ENCODE measurements at regions not wholly inside any gene's neighbourhood (a gene's known extent, or its start where the extent isn't known, plus 50 kb on each side); places are given as distances from the start of the nearest gene placed in this dataset.

DNA sequence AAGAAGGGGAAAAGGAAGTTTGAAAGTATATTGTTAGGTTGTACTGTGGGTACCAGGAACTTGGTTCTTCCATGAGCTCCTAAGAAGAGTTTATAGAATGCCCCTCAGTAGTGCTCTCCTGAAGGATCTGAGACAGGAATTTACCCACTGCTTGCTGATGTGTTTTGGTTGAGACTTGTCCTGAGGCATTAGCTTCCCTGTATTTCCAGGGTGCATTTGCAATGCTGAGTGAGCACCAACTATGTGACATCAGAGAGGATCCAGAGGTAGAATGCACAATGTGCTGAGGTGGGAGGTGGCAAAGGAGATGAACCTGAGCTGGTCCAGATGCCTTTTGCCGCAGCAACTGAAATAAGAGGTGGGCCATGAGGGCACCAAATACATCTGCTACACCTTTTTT is 64.3 kb upstream of the LRRC3B start:
- DNase-seq: no peak

DNA sequence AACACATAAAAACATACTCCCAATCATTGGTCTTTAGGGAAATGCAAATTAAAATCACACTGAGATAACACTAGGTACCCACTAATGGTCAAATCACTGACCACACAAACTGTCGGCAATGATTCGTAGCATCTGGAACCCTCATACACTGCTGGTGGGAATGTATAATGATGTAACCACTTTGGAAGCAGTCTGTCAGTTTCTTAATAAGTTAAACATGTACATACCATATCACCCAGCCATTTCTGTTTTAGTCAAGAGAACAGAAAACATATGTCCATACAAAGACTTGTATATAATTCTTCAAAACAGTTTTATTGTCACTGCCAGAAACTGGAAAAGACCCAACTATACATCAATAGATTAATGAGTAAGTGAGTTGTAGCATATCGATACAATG is 63.3 kb upstream of the LRRC3B start:
- DNase-seq: no peak

DNA sequence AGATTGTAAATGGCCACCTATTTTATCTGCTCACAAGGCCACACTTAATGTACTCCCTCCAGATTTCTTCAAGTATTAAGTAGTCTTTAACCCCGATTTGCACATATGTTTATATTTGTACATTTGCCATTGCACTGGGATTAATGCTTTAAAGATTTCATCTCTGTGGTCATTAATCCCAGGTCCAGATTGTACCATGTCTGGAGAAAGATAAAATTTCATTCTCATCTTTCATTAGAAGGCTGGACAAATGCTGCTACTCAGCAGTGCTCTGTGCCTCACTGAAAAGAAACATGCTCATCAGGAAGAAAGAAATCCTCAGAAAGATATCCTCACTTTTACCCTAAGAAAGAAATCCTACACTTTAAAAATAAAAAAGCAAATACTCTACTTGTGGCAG is 62.5 kb upstream of the LRRC3B start:
- DNase-seq: no peak

DNA sequence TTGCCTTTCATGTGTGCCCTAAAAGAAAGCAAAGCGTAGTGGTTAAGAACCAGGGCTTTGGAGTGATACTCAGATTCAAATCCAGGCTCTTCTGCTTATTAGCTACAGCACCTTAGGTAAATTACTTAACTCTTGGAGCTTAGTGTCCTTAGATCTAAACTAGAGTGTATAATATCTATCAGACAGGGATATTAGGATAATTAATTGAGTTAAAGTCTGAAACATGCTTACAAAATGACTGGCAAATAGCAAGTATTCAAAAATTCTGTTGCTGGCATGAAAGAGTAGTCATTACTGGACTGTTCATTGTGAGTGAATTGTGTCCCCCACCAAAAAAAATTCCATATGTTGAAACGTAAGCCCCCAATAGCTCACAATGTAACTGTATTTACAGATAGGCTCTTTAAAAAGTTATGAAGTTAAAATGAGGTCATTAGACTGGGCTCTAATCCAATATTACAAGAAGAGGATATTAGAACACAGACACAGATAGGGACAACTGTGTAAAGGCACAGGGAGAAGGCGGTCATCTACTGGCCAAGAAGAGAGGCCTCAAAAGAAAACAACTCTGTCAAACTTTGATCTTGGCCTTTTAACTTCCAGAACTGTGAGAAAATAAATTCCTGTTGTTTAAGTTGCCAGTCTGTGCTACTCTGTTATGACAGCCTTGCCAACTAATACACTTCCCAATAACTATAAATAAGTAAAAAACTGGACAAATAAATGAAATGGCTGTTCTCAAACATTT is 60.4 kb upstream of the LRRC3B start:
- DNase-seq: no peak
